Esophagus squamous epithelium (tissue), 5 donors: ENCODE measurements at regions not wholly inside any gene's neighbourhood (a gene's known extent, or its start where the extent isn't known, plus 50 kb on each side); places are given as distances from the start of the nearest gene placed in this dataset.
A peak's percentile ranks its signal among the peaks of the same experiment; 100 is the strongest.

Experiments used
- DNase-seq: peaks from one replicate; lab custom pipeline; 2025; lab: John Stamatoyannopoulos, UW
- H3K27ac ChIP-seq, 4 donors: fragments of 200-600 bp; sonication (generic); one replicate each; pipeline ENCODE4 v1.5.1; 2016 to 2019; ENCODE audit warnings: mild to moderate bottlenecking in 1 of 4
- H3K27me3 ChIP-seq, 4 donors: fragments of 200-600 bp; sonication (generic); 1 replicate in 3 of 4; 2 replicates in 1 of 4; pipeline versions ENCODE4 v1.5.1 to v1.6.0; 2017 to 2021; ENCODE audit warnings: antibody characterized with exemption in 1 of 4
- H3K36me3 ChIP-seq, 3 donors: fragments of 200-600 bp; sonication (generic); one replicate each; pipeline ENCODE4 v1.5.1; 2016 to 2019
- H3K4me1 ChIP-seq, 3 donors: fragments of 200-600 bp; sonication (generic); one replicate each; pipeline ENCODE4 v1.5.1; 2017 to 2019
- H3K4me3 ChIP-seq, 4 donors: fragments of 200-600 bp; sonication (generic); 1 replicate in 3 of 4; 2 replicates in 1 of 4; pipeline ENCODE4 v1.5.1; 2016 to 2019; ENCODE audit warnings: mild to moderate bottlenecking in 2 of 4, moderate library complexity in 1 of 4
- H3K9me3 ChIP-seq, 3 donors: fragments of 200-600 bp; sonication (generic); one replicate each; pipeline ENCODE4 v1.5.1; 2016 to 2019
- POLR2A ChIP-seq, 4 donors: fragments of 450-650 bp; IDR thresholded peaks; one replicate each; pipeline ENCODE4 v1.6.1; 2017; ENCODE audit warnings: antibody characterized with exemption in 4 of 4, mild to moderate bottlenecking in 4 of 4, moderate library complexity in 3 of 4
- WGBS, 2 donors: methylation state at CpG; one replicate each; pipeline ENCODE4 v1.1.5; 2018; 5-methylcytosine and 5-hydroxymethylcytosine counted together
- intact Hi-C: fragments of 100-400 bp; cut with DNase I; formaldehyde crosslinking; loops from one replicate; pipeline ENCODE4 v1.15.0; 2022
- TF ChIP-seq, protein P1 (sequence below), 6 experiments: fragments of 450-650 bp in 4 of 6; fragments of 200-600 bp in 2 of 6; sonication (generic) in 2 of 6; IDR thresholded peaks; one replicate each; pipeline ENCODE4 v1.5.1; 2016 to 2019; ENCODE audit warnings: antibody characterized with exemption in 6 of 6, mild to moderate bottlenecking in 4 of 6, moderate library complexity in 4 of 6
- donor health status: DM: yes; HTN: yes; CAD: no.

DNA sequence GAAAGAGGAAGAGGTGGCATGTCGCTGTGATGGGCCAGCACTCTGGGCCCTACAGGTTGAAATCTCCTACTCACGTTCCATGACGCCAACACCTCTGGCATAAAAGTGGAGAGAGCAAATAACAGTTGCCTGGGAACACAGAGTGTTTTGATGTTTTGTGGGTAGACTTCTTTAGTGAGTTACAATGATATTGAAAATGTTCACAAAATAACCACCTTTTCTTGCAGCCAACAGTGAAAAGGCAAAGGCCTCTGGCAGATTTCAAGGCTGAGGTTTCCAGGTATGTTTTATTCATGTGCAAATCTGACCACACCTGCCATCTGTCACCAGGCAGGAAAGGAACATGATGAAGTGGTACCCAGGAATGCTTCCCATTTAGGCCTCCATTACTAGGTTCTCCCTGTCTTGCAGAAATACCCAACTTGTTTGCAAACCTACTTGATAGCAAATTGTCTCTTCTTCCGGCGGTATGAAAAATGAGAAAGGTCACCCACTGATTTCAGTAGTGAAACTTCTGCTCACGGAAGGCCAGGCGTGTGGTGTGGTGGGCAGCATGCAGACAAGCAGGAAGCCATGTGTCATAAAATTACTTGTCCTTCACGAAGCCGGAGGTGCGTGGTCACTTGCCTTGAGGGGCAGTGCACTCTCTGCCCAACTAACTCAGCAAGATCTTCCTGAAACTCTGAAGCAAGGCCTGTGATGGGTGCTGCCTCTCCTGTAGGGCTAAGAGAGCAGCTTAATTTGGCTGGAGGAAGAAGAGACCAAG is 299.1 kb upstream of the PRDM1 start:
- H3K4me3 ChIP-seq, result no peak overlapping the region
- peaks cover 5 to 56% (median 6%) of the 10 kb centered on the region in 3 donors for H3K4me1 ChIP-seq
- H3K27me3 ChIP-seq, result no peaks in the 10 kb centered on the region
- TF ChIP-seq, protein P1, sequence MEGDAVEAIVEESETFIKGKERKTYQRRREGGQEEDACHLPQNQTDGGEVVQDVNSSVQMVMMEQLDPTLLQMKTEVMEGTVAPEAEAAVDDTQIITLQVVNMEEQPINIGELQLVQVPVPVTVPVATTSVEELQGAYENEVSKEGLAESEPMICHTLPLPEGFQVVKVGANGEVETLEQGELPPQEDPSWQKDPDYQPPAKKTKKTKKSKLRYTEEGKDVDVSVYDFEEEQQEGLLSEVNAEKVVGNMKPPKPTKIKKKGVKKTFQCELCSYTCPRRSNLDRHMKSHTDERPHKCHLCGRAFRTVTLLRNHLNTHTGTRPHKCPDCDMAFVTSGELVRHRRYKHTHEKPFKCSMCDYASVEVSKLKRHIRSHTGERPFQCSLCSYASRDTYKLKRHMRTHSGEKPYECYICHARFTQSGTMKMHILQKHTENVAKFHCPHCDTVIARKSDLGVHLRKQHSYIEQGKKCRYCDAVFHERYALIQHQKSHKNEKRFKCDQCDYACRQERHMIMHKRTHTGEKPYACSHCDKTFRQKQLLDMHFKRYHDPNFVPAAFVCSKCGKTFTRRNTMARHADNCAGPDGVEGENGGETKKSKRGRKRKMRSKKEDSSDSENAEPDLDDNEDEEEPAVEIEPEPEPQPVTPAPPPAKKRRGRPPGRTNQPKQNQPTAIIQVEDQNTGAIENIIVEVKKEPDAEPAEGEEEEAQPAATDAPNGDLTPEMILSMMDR (IDR thresholded peaks at IDR 0.05), result no peak
- no peak for TF ChIP-seq POLR2A (IDR thresholded peaks at IDR 0.05)
- H3K36me3 ChIP-seq, result no peaks in the 10 kb centered on the region
- intact Hi-C loops, result no loop called here
- 64 to 68% methylated on average over 10 of the region's 10 CpGs for WGBS, 2 donors
- no peaks in the 10 kb centered on the region for H3K9me3 ChIP-seq
- peak overlapping the region in 3 of 4 donors; percentile 10 to 56 (median 48) for H3K27ac ChIP-seq
- DNase-seq, result no peak

DNA sequence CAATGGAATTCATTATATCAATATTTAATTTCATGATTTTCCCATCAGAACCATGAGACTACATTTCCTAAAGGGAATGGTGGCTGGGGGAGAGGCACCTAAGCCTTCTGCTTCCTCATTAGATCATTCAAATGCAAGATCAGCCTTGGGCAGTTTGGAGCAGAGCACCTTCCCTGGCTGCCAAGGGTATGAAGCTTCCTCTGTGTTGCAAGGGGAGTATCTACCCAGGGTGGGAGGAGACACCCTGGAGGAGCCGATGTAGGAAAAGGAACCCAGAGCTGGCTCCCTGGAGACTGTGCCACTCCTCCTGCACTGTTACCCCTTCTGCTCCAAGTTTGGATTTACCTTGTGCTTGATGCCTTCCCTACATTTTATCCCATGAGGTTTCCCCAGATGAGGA is 299.7 kb upstream of the PRDM1 start:
- TF ChIP-seq, protein P1 (IDR thresholded peaks at IDR 0.05), result no peak
- TF ChIP-seq POLR2A (IDR thresholded peaks at IDR 0.05), result no peak
- H3K9me3 ChIP-seq, result no peaks in the 10 kb centered on the region
- H3K36me3 ChIP-seq, result no peaks in the 10 kb centered on the region
- intact Hi-C loops, result no loop called here
- no peaks in the 10 kb centered on the region for H3K27me3 ChIP-seq
- WGBS, 2 donors, result 44% methylated on average over 1 of the region's 1 CpG
- no peak overlapping the region for H3K4me3 ChIP-seq
- peaks cover 4 to 56% (median 5%) of the 10 kb centered on the region in 3 donors for H3K4me1 ChIP-seq
- peak overlapping the region in 2 of 4 donors; percentile 23 to 56 for H3K27ac ChIP-seq
- no peak for DNase-seq

DNA sequence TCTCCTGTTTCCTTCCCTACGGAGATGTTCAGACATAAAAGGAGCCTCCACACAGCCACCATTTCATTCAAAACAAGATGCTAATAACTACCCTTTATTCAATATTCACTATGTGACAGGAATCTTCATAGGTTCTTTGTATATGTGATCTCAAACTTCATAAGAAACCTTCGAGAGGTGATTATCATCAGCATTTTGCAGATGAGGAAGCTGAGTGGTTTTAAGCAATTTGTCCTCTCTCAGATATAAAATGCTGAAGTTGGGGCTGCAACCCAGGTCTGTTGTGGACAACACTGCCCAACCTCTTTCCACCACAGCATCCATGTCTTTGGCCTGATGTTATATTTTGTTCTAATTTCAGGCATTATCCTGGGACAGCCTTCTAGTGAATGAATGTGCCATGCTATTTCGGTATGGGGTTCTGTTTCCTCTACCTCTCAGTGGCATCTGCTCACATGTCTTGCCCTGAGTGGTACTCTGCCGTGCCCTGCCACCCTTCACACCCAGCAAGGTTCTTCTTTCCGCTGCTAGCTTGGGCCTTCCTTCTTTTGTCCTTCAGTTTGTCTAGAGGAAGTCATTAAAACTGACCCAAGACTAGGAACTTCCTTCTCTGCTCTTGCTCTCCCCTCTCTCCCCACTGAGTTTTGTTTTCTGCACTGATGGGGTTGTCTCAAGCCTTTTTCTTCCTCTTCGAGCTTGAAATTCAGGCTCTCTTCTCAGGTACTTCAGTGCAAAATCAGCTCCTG is 300.9 kb upstream of the PRDM1 start:
- H3K9me3 ChIP-seq, result no peaks in the 10 kb centered on the region
- DNase-seq, result no peak
- H3K4me1 ChIP-seq, result peaks cover 4 to 62% (median 5%) of the 10 kb centered on the region in 3 donors
- no peak overlapping the region for H3K4me3 ChIP-seq
- TF ChIP-seq POLR2A (IDR thresholded peaks at IDR 0.05), result no peak
- TF ChIP-seq, protein P1 (IDR thresholded peaks at IDR 0.05), result no peak
- intact Hi-C loops, result no loop called here
- no peaks in the 10 kb centered on the region for H3K36me3 ChIP-seq
- no peaks in the 10 kb centered on the region for H3K27me3 ChIP-seq
- peak overlapping the region in 1 of 4 donors; percentile 30 for H3K27ac ChIP-seq
- WGBS, 2 donors, result 75 to 91% methylated on average over 6 of the region's 6 CpGs

DNA sequence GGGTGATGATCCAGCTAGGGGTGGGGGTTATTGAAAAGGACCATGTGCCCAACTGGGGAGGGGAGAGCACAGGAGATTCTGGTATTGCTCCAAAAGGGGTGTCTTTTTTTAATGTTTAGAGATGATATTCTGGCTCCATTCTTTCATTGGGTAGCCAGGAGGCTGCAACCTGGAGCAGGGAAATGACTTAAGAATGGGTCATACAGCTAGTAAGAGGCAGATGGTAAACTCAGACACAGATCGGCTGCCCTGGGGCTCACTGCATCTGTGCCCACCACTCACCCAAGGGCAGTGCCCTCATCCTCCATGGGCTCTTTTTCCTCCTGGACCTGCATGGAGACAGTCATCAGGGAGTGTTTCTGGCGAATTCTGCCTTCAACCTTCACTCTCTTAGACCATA is 302.0 kb upstream of the PRDM1 start:
- no peak overlapping the region for H3K27ac ChIP-seq
- no peak overlapping the region for H3K4me3 ChIP-seq
- no peak for DNase-seq
- intact Hi-C loops, result no loop called here
- H3K9me3 ChIP-seq, result no peaks in the 10 kb centered on the region
- TF ChIP-seq POLR2A (IDR thresholded peaks at IDR 0.05), result no peak
- TF ChIP-seq, protein P1 (IDR thresholded peaks at IDR 0.05), result no peak
- no peaks in the 10 kb centered on the region for H3K36me3 ChIP-seq
- 82 to 84% methylated on average over 2 of the region's 2 CpGs for WGBS, 2 donors
- no peaks in the 10 kb centered on the region for H3K27me3 ChIP-seq
- H3K4me1 ChIP-seq, result peaks cover 4 to 51% (median 5%) of the 10 kb centered on the region in 3 donors
